GM12878 (cell line): ENCODE measurements at regions not wholly inside any gene's neighbourhood (a gene's known extent, or its start where the extent isn't known, plus 50 kb on each side); places are given as distances from the start of the nearest gene placed in this dataset.

Experiments used
- ATAC-seq: fragments of 200-7000 bp; cut with Tn5 transposase; 3 replicates; pipeline ENCODE4 v1.9.1; 2020; ENCODE audit warnings: mild to moderate bottlenecking, moderate library complexity
- BruUV-seq: library from RNA; stranded (reverse); fragments of 400-500 nt; replicated peaks from 2 replicates; lab custom pipeline; 2021; lab: Mats Ljungman, UMichigan
- CTCF ChIA-PET: fragments of 300-600 bp; sonication (Branson Sonifier 250); formaldehyde crosslinking; extraction: SDS; loops from one replicate; lab custom pipeline; 2021; ENCODE audit warnings: inconsistent platforms; lab: Yijun Ruan, JAX
- POLR2A ChIA-PET: fragments of 350-600 bp; formaldehyde crosslinking; extraction: SDS; loops from one replicate; lab custom pipeline; 2021; ENCODE audit warnings: inconsistent platforms; lab: Charles Lee
- RAD21 ChIA-PET: fragments of 300-600 bp; sonication (Branson Sonifier 250); formaldehyde crosslinking; loops from one replicate; lab custom pipeline; 2023; ENCODE audit warnings: antibody characterized with exemption; ENCODE audit not compliant: unreplicated experiment; lab: Charles Lee
- SMC1A ChIA-PET: fragments of 300-600 bp; sonication (Branson Sonifier 250); formaldehyde crosslinking; loops from one replicate; lab custom pipeline; 2023; ENCODE audit not compliant: unreplicated experiment, uncharacterized antibody; lab: Charles Lee
- DNase-seq: peaks from one replicate; pipeline ENCODE4 v3.0.0-alpha.2; 2011; ENCODE audit warnings: low read depth, low spot score
- FAIRE-seq: peaks from 3 replicates; lab custom pipeline; 2011; peaks lifted over from hg19 to GRCh38; lab: Jason Lieb, UNC
- H2AFZ ChIP-seq: 2 replicates; pipeline ENCODE4 v1.6.0; 2011; ENCODE audit warnings: low read depth, low read length, control low read depth; ENCODE audit not compliant: control insufficient read depth
- H3K27ac ChIP-seq: 2 replicates; pipeline ENCODE4 v1.5.1; 2011; ENCODE audit warnings: control low read depth; ENCODE audit not compliant: control insufficient read depth, insufficient read depth
- H3K27me3 ChIP-seq, 2 experiments: replicated peaks in 1 of 2; 2 replicates each; pipeline versions ENCODE4 v1.6.0 to v1.6.1; 2011; ENCODE audit warnings: low read length in 1 of 2; ENCODE audit not compliant: control insufficient read depth in 2 of 2, insufficient read depth in 2 of 2
- H3K36me3 ChIP-seq, 2 experiments: 2 replicates each; pipeline ENCODE4 v1.5.1; 2011; ENCODE audit warnings: low read length in 1 of 2; ENCODE audit not compliant: control insufficient read depth in 2 of 2, insufficient read depth in 2 of 2
- H3K4me1 ChIP-seq: 2 replicates; pipeline ENCODE4 v1.6.1; 2011; ENCODE audit warnings: mild to moderate bottlenecking, low read length, moderate library complexity, mixed read lengths; ENCODE audit not compliant: control insufficient read depth, insufficient read depth
- H3K4me2 ChIP-seq: 2 replicates; pipeline ENCODE4 v1.6.0; 2011; ENCODE audit warnings: control low read depth; ENCODE audit not compliant: control insufficient read depth, insufficient read depth
- H3K4me3 ChIP-seq: fragments of 200-600 bp; sonication (generic); 2 replicates; pipeline ENCODE4 v1.5.1; 2016
- H3K79me2 ChIP-seq: 2 replicates; pipeline ENCODE4 v1.6.0; 2011; ENCODE audit warnings: low read length; ENCODE audit not compliant: control insufficient read depth, insufficient read depth
- H3K9ac ChIP-seq: 2 replicates; pipeline ENCODE4 v1.8.0; 2011; ENCODE audit warnings: low read length, control low read depth, mixed read lengths; ENCODE audit not compliant: control insufficient read depth, insufficient read depth
- H3K9me3 ChIP-seq: replicated peaks from 3 replicates; pipeline ENCODE4 v1.5.1; 2011; ENCODE audit warnings: mild to moderate bottlenecking, low read length; ENCODE audit not compliant: control insufficient read depth, insufficient read depth
- H4K20me1 ChIP-seq: 2 replicates; pipeline ENCODE4 v1.6.0; 2011; ENCODE audit not compliant: control insufficient read depth, insufficient read depth
- BHLHE40 ChIP-seq, 2 experiments: fragments of 450-650 bp in 1 of 2; IDR thresholded peaks; 2 replicates each; pipeline ENCODE4 v1.6.1; 2011 to 2017; ENCODE audit warnings: low read depth in 2 of 2, borderline replicate concordance in 1 of 2, improper control_type of control experiment in 1 of 2, low read length in 1 of 2, mild to moderate bottlenecking in 1 of 2
- CBX3 ChIP-seq: fragments of 200-600 bp; sonication (generic); IDR thresholded peaks from 2 replicates; pipeline ENCODE4 v1.6.1; 2016; ENCODE audit warnings: low read depth, borderline replicate concordance
- CBX5 ChIP-seq: sonication (generic); IDR thresholded peaks from 2 replicates; pipeline ENCODE4 v1.6.1; 2016; ENCODE audit warnings: low read depth, moderate library complexity, mild to moderate bottlenecking, inconsistent platforms
- CHD1 ChIP-seq: IDR thresholded peaks from 2 replicates; pipeline ENCODE4 v1.6.1; 2012; ENCODE audit warnings: low read depth, low read length, improper control_type of control experiment
- CREB1 ChIP-seq: IDR thresholded peaks from 2 replicates; pipeline ENCODE4 v1.6.1; 2012; ENCODE audit warnings: low read depth, mild to moderate bottlenecking, inconsistent platforms
- MEF2B ChIP-seq: fragments of 450-650 bp; IDR thresholded peaks from 2 replicates; pipeline ENCODE4 v1.6.1; 2018; ENCODE audit warnings: mild to moderate bottlenecking, moderate library complexity; ENCODE audit not compliant: partially characterized antibody, poor library complexity, severe bottlenecking
- NR2C1 ChIP-seq: fragments of 450-650 bp; IDR thresholded peaks from 2 replicates; pipeline ENCODE4 v1.6.1; 2017; ENCODE audit warnings: antibody characterized with exemption, mild to moderate bottlenecking, moderate library complexity
- SMC3 ChIP-seq: IDR thresholded peaks from 2 replicates; pipeline ENCODE4 v1.6.1; 2011; ENCODE audit warnings: low read length, improper control_type of control experiment, borderline replicate concordance
- STAT3 ChIP-seq: IDR thresholded peaks from 2 replicates; pipeline ENCODE4 v1.6.1; 2011; ENCODE audit warnings: low read depth, low read length, improper control_type of control experiment
- TCF7 ChIP-seq: IDR thresholded peaks from 2 replicates; pipeline ENCODE4 v1.6.1; 2014; ENCODE audit warnings: antibody characterized with exemption, borderline replicate concordance
- WGBS: methylation state at CpG from one replicate; pipeline ENCODE4 v1.1.6; 2016; ENCODE audit warnings: low lambda C conversion rate; ENCODE audit not compliant: insufficient replicate concordance, insufficient coverage; ENCODE audit errors: missing lambda C conversion rate; 5-methylcytosine and 5-hydroxymethylcytosine counted together
- in situ Hi-C: fragments of 300-500 bp; cut with MboI; formaldehyde crosslinking; loops from 9 replicates; pipeline ENCODE4 v1.14.3; 2018; ENCODE audit warnings: mixed read lengths
- intact Hi-C: fragments of 100-400 bp; cut with micrococcal nuclease; formaldehyde crosslinking; loops from one replicate; pipeline ENCODE4 v1.14.2; 2022; ENCODE audit not compliant: unreplicated experiment
- TF ChIP-seq, protein P1 (sequence below), 3 experiments: IDR thresholded peaks in 2 of 3; conservative IDR thresholded peaks in 1 of 3; 2 replicates each; pipeline ENCODE4 v1.5.1; 2011; ENCODE audit warnings: low read depth in 3 of 3, low read length in 3 of 3, mild to moderate bottlenecking in 3 of 3, control low read depth in 2 of 3, moderate library complexity in 2 of 3, inconsistent platforms in 1 of 3, mixed read lengths in 1 of 3; ENCODE audit not compliant: control insufficient read depth in 2 of 3, insufficient read depth in 1 of 3; ENCODE audit errors: extremely low read depth in 1 of 3
- TF ChIP-seq, protein P2 (sequence below): fragments of 450-650 bp; IDR thresholded peaks from 2 replicates; pipeline ENCODE4 v1.6.1; 2016; ENCODE audit warnings: mild to moderate bottlenecking
- TF ChIP-seq, protein P3 (sequence below): IDR thresholded peaks from 2 replicates; pipeline ENCODE4 v1.6.1; 2012; ENCODE audit warnings: low read depth, low read length, improper control_type of control experiment

DNA sequence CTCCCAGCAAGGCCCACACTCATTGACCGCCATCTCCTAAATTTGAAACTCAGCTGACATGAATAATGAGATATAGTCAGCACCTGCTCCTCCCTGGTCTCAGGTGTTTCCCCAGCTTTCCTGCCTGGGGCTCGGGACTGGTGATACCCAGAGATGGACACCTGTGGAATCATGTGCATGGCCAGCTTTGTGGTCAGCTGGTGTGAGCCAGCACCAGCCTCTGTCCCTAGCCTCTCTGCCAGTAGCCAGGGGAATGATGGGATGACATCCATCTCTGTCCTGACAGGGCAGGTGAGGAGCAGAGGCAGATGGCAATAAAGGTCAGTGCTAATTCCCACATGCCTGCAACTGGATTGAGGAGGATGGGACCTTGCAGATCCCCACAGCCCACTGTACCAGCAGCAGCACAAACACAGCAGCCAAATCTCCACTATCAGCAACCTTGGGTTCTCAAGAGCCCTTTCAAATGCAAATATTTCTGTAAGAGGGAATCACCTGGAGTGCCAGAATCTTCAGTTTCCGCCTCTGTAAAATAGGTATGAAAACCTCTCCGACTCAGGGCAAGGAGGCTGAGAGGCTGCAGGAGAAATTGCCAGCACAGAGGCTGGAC is 329.2 kb upstream of the ZMIZ1 start:
- Histone ChIP-seq H3K4me1 (no peaks in the 10 kb centered on the region), H2AFZ (no peak overlapping the region), H3K4me2 (no peak overlapping the region), H3K36me3 (no peaks in the 10 kb centered on the region), H3K4me3 (no peak overlapping the region), H3K27me3 (no peaks in the 10 kb centered on the region; a peak in 1 of 4 replicates), H3K9ac (no peak overlapping the region), H3K9me3 (no peaks in the 10 kb centered on the region), H4K20me1 (no peaks in the 10 kb centered on the region), H3K79me2 (no peaks in the 10 kb centered on the region), H3K27ac (no peak overlapping the region)
- ChIA-PET SMC1A (no interaction called here), POLR2A (no interaction called here), CTCF (no interaction called here), RAD21 (no interaction called here)
- no TSS peak for BruUV-seq
- TF ChIP-seq, protein P1, sequence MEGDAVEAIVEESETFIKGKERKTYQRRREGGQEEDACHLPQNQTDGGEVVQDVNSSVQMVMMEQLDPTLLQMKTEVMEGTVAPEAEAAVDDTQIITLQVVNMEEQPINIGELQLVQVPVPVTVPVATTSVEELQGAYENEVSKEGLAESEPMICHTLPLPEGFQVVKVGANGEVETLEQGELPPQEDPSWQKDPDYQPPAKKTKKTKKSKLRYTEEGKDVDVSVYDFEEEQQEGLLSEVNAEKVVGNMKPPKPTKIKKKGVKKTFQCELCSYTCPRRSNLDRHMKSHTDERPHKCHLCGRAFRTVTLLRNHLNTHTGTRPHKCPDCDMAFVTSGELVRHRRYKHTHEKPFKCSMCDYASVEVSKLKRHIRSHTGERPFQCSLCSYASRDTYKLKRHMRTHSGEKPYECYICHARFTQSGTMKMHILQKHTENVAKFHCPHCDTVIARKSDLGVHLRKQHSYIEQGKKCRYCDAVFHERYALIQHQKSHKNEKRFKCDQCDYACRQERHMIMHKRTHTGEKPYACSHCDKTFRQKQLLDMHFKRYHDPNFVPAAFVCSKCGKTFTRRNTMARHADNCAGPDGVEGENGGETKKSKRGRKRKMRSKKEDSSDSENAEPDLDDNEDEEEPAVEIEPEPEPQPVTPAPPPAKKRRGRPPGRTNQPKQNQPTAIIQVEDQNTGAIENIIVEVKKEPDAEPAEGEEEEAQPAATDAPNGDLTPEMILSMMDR (IDR thresholded peaks at IDR 0.05 in 2 of 3, conservative IDR thresholded peaks at IDR 0.05 in 1 of 3; ENCODE audit: control insufficient read depth in 2 of 3, extremely low read depth in 1 of 3, insufficient read depth in 1 of 3, low read depth in 3 of 3, low read length in 3 of 3): no peak
- no peak for TF ChIP-seq TCF7
- TF ChIP-seq MEF2B: no peak
- no peak for TF ChIP-seq CBX3
- TF ChIP-seq CHD1: no peak
- no peak for TF ChIP-seq STAT3
- no peak for TF ChIP-seq SMC3
- TF ChIP-seq, protein P2, sequence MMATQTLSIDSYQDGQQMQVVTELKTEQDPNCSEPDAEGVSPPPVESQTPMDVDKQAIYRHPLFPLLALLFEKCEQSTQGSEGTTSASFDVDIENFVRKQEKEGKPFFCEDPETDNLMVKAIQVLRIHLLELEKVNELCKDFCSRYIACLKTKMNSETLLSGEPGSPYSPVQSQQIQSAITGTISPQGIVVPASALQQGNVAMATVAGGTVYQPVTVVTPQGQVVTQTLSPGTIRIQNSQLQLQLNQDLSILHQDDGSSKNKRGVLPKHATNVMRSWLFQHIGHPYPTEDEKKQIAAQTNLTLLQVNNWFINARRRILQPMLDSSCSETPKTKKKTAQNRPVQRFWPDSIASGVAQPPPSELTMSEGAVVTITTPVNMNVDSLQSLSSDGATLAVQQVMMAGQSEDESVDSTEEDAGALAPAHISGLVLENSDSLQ: no peak
- no peak for TF ChIP-seq BHLHE40 (IDR thresholded peaks at IDR 0.05; ENCODE audit: borderline replicate concordance in 1 of 2, low read depth in 2 of 2, low read length in 1 of 2)
- TF ChIP-seq, protein P3, sequence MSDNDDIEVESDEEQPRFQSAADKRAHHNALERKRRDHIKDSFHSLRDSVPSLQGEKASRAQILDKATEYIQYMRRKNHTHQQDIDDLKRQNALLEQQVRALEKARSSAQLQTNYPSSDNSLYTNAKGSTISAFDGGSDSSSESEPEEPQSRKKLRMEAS: no peak
- TF ChIP-seq CREB1: no peak
- no peak for TF ChIP-seq CBX5
- no peak for TF ChIP-seq NR2C1
- ATAC-seq (no peak), FAIRE-seq (no peak), DNase-seq (no peak)
- intact Hi-C loops: no loop called here
- in situ Hi-C loops: no loop called here
- WGBS: 14% methylated on average over 4 of the region's 4 CpGs
